Activated naive CD4-positive, alpha-beta T cell treated with anti-CD3 and anti-CD28 coated beads, Interleukin-2, amount 10 ng/mL, durations not matched to agents 7 days and 5 days (primary cell): ENCODE measurements at regions not wholly inside any gene's neighbourhood (a gene's known extent, or its start where the extent isn't known, plus 50 kb on each side); places are given as distances from the start of the nearest gene placed in this dataset.
"Not testable (repeated sequence)": the region's sequence is repeated elsewhere in the genome, so short reads cannot be mapped to it uniquely, and the experiment has no call there.

Source experiments
- CTCF ChIA-PET: fragments of 350-600 bp; sonication (Branson Sonifier 250); formaldehyde crosslinking; loops from one replicate; lab custom pipeline; 2021; ENCODE audit warnings: antibody characterized with exemption; lab: Charles Lee
- DNase-seq: peaks from one replicate; pipeline ENCODE4 v3.0.0-alpha.2; 2020
- H3K27ac Mint-ChIP-seq: one replicate; pipeline ENCODE4 v1.8.0; 2021; ENCODE audit warnings: mild to moderate bottlenecking, moderate library complexity, mixed read lengths
- H3K27me3 Mint-ChIP-seq: one replicate; pipeline ENCODE4 v1.8.0; 2021; ENCODE audit warnings: mild to moderate bottlenecking, mixed read lengths
- H3K36me3 Mint-ChIP-seq: one replicate; pipeline ENCODE4 v1.8.0; 2021; ENCODE audit warnings: mixed read lengths
- H3K4me1 Mint-ChIP-seq: one replicate; pipeline ENCODE4 v1.8.0; 2021; ENCODE audit warnings: mixed read lengths
- H3K4me3 Mint-ChIP-seq: one replicate; pipeline ENCODE4 v1.8.0; 2021; ENCODE audit warnings: mild to moderate bottlenecking, moderate library complexity, mixed read lengths
- H3K9me3 Mint-ChIP-seq: one replicate; pipeline ENCODE4 v1.8.0; 2021; ENCODE audit warnings: mixed read lengths

DNA sequence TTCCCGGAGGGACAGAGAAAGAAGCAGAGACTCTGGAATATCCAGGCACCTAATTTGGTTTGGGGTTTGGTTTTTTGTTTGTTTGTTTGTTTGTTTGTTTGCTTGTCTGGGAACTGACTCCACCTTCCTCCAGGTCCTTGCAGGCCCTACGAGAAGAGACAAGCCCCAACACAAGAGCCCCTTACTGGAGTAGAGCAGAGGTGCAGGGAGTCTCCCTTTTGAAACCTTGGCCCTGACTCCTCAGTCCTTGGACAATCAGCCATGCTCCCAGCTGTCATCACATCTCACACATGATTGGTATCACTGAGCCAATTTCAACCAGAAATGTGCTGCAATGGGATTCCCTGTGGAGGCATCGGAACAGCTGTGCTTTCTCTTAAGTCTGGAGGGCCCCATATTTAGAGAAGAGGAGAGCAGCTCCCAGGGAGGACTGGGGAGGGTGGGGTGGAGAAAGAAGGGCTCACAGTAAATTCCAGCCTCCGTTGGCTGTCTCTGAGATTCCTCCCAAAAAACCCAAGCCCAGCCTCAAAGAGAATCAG is 279.9 kb upstream of the NCKAP5 start:
- Mint-ChIP-seq H3K9me3 (no peaks in the 10 kb centered on the region), H3K27ac (no peak overlapping the region), H3K4me1 (no peaks in the 10 kb centered on the region), H3K4me3 (no peak overlapping the region), H3K36me3 (no peaks in the 10 kb centered on the region), H3K27me3 (peaks cover 4% of the 10 kb centered on the region)
- CTCF ChIA-PET: no interaction called here
- no peak for DNase-seq

DNA sequence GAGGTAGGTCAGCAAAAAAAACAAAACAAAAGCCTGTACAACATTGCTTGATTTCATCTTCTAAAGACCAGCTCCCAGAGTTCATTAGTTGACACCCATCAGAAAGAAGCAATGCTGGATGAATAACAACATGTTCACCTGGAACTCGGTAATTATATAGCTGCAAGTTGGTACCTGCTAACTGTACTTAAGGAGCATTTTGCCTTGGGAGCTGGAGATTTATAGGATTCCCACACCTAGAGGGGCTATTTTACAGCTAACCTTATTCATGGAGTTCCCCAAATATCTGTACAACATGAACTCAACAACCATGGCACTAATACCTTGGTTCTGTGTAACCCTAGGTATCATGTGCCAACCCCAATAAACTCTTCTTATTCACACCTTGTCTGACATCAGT is 281.1 kb upstream of the NCKAP5 start:
- Mint-ChIP-seq H3K4me1 (no peaks in the 10 kb centered on the region), H3K4me3 (no peak overlapping the region), H3K36me3 (no peaks in the 10 kb centered on the region), H3K27me3 (peaks cover 4% of the 10 kb centered on the region), H3K9me3 (no peaks in the 10 kb centered on the region), H3K27ac (no peak overlapping the region)
- CTCF ChIA-PET: no interaction called here
- no peak for DNase-seq

DNA sequence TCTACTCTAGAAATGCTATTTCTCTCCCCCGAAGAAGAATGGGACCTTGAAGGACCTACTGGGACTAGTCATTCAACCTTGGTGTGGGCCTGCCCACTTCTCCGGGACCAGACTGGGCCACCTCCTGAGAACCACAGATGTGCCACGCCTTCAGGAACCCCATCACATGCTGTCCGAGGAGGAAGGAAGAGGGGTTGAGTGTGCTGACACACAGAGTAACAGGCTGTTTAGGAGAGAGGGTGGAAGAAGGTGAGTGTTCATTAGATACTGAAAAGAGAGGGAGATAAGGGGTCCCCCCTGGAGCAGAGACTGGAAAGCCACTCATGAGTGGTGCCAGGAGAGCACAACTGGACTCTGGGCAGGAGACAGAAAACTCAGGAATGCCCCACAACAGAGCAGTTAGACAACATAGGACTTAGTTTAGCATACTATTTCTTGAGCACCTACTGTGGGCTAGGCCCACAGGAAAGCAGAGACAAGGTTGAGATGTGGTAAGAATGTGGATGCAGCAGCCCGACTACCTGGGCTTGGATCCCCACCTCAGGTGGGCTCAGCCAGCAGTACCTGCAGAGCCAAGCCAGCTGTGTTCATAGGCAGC is 286.4 kb upstream of the NCKAP5 start:
- H3K36me3 Mint-ChIP-seq: no peaks in the 10 kb centered on the region
- no peak overlapping the region for H3K27ac Mint-ChIP-seq
- CTCF ChIA-PET: interaction anchor here (1.2 kb wide), 1 partner anchor 10 kb away, joined by 4 read pairs; no protein-coding TSS in a partner anchor
- no peak for DNase-seq
- no peaks in the 10 kb centered on the region for H3K9me3 Mint-ChIP-seq
- no peak overlapping the region for H3K4me3 Mint-ChIP-seq
- peaks cover 13% of the 10 kb centered on the region for H3K27me3 Mint-ChIP-seq
- no peaks in the 10 kb centered on the region for H3K4me1 Mint-ChIP-seq

DNA sequence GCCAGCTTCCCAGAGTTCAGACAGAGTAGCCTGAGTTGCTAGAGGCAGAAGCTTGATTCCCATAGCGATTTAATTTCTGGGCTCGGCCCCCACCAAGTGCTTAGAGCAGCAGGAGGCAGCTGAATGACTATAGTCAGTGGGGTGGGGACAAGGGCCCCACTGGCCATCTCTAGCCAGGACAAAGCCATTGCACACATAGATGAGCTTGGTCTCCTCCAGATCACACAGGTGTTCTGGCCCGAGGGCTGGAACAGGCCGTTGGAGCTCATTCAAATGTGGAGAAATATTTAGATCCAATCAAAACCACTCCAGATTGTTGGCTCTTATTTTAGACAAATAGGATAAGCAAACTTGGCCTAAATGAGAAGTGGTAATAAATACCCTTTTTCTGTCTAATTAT is 287.3 kb upstream of the NCKAP5 start:
- Mint-ChIP-seq H3K4me3 (no peak overlapping the region), H3K4me1 (no peaks in the 10 kb centered on the region), H3K9me3 (no peaks in the 10 kb centered on the region), H3K27ac (no peak overlapping the region), H3K36me3 (no peaks in the 10 kb centered on the region), H3K27me3 (peaks cover 13% of the 10 kb centered on the region)
- DNase-seq: no peak
- CTCF ChIA-PET: interaction anchor here (1.2 kb wide), 1 partner anchor 11 kb away, joined by 4 read pairs; no protein-coding TSS in a partner anchor

DNA sequence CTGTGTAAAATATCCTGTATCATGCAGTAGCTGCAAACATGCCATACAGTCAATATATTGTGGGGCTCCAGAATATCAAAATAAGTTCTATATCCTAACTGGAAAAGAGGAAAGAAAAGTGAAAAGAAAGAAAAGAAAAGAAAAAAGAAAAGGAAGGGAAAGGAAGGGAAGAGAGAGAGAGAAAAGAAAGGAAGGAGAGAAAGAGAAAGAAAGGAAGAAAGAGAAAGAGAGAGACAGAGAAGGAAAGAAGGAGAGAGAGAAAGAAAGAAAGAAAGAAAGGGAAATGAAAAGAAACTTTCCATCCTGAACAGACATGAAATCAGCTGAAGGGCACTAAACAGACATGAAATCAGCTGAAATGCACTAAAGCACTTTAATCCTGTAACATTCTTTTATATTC is 288.4 kb upstream of the NCKAP5 start:
- H3K9me3 Mint-ChIP-seq: no peaks in the 10 kb centered on the region
- H3K36me3 Mint-ChIP-seq: no peaks in the 10 kb centered on the region
- CTCF ChIA-PET: no interaction called here
- no peaks in the 10 kb centered on the region for H3K4me1 Mint-ChIP-seq
- H3K4me3 Mint-ChIP-seq: no peak overlapping the region
- no peak for DNase-seq
- no peak overlapping the region for H3K27ac Mint-ChIP-seq
- H3K27me3 Mint-ChIP-seq: peaks cover 13% of the 10 kb centered on the region

DNA sequence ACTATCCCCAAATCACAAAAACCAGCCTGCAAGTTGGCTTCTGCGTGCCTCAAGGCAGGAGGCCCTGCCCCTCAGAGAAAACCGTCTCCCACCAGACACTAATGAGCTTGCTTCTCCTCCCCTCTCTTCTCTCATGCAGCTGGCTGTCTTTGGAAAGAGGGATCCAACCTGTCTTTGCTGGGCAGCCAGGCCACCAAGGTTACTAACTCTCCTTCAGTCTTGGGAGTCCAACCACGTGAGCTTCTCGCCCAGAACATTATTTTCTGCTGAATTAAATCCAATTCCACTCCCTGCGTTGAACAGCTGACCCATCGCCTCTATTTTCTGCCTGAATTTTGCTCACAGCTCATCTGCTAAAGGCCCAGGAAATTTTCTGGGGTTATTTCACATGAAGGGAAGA is 291.3 kb upstream of the NCKAP5 start:
- Mint-ChIP-seq H3K4me3 (no peak overlapping the region), H3K4me1 (no peaks in the 10 kb centered on the region), H3K9me3 (no peaks in the 10 kb centered on the region), H3K36me3 (no peaks in the 10 kb centered on the region), H3K27ac (no peak overlapping the region), H3K27me3 (peaks cover 13% of the 10 kb centered on the region)
- CTCF ChIA-PET: interaction anchor here (1.2 kb wide), 1 partner anchor 16 kb away, joined by 3 read pairs; no protein-coding TSS in a partner anchor
- no peak for DNase-seq

DNA sequence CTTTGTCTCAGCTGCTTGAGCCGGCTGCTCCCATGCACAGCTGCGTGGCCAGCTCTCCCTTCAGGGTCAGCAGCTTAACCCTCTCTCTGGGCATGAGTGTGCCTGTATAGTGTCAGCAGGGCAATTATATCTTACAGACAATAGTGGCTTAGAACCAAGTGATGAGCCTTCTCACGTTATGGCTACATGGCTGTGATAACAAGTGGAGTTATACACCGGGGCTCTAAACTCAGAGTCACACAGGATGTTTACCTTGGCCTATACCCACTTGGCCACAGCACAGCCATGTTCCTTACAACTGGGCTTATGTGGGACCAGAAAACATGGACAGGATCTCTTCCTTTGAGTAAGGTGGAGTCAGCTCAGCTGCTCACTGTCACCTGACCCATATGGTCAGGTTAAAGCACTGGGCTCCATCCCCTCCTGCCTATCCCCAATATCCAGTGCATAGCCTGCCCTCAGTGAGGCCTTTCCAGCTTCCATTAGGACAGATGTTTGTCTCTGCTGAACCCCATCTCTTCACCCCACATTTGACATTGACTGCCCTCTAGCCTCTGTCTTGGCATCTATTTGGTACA is 294.2 kb upstream of the NCKAP5 start:
- H3K36me3 Mint-ChIP-seq: no peaks in the 10 kb centered on the region
- no peaks in the 10 kb centered on the region for H3K9me3 Mint-ChIP-seq
- no peak for DNase-seq
- H3K4me1 Mint-ChIP-seq: no peaks in the 10 kb centered on the region
- peaks cover 6% of the 10 kb centered on the region for H3K27me3 Mint-ChIP-seq
- H3K27ac Mint-ChIP-seq: no peak overlapping the region
- no peak overlapping the region for H3K4me3 Mint-ChIP-seq
- CTCF ChIA-PET: no interaction called here

DNA sequence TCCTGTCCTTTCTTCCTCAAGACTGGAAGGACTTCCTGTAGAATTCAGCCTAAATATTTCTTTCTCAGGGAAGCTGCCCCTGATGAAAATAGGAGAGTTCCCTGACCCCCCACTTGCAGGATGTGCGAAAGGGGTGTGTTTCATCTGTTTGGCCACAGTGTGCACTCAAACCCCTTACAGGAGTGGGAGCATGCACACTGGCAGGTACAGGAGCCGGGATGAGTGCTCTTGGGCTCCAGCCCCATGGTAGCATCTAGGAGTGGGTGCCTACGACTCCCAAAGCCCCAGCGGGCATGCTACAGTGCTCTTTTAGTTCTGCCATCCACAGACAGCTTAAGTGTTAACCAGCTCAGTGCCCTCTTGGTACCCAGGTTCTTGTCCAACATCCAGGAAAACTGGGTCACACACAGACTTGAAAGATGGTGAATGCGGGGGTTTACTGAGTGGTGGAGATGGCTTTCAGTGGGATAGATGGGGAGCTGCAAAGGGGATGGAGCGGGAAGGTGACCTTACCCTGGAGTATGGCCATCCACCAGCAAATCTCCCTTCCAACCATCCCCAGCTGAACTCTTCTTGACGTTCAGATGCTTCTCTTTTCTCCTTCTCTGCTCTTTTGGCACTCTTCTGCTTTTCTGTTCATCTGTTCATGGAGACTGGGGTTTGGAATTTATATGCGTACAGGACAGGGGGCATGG is 295.0 kb upstream of the NCKAP5 start:
- Mint-ChIP-seq H3K36me3 (no peaks in the 10 kb centered on the region), H3K4me1 (no peaks in the 10 kb centered on the region), H3K4me3 (no peak overlapping the region), H3K27ac (no peak overlapping the region), H3K27me3 (peaks cover 6% of the 10 kb centered on the region), H3K9me3 (no peaks in the 10 kb centered on the region)
- no peak for DNase-seq
- CTCF ChIA-PET: no interaction called here

DNA sequence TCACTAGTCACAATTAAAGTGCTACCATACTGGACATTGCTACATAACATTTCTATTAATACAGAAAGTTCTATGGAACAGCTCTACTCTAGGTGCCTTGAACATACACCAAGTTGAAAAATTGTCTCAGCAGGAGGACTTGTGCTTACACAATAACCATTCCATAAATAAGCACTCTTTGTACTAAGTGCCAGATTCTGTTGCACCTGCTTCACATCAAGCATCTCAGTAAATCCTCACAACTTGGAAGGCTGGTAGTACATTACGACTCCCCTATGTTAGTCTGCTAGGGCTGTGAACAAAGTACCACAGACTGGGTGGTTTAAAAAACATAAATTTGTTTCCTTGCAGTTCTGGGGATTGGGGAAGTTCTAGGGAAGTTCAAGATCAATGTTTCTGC is 296.9 kb upstream of the NCKAP5 start:
- no peak for DNase-seq
- Mint-ChIP-seq H3K27ac (no peak overlapping the region), H3K36me3 (no peaks in the 10 kb centered on the region), H3K27me3 (no peaks in the 10 kb centered on the region), H3K4me3 (no peak overlapping the region), H3K4me1 (no peaks in the 10 kb centered on the region), H3K9me3 (no peaks in the 10 kb centered on the region)
- CTCF ChIA-PET: interaction anchor here (1.4 kb wide), 1 partner anchor 22 kb away, joined by 3 read pairs; no protein-coding TSS in a partner anchor

DNA sequence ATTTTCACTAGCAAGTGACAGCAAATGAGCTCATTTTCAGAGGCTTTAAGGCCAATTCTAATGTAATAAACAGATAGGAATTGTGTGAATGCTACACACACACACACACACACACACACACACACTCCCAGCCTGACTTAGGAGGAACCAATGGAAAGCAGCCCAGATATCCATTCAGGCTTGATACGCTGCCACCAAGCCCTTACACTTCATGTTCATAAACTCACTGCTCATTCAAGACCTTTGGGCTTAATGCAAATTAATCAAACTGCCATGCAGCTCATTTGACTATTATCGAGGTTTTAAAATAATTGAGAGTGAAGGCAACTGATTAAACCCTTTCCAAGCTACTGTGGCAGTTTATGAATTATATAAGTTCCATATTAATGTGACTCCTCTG is 298.9 kb upstream of the NCKAP5 start:
- Mint-ChIP-seq H3K4me1 (no peaks in the 10 kb centered on the region), H3K9me3 (no peaks in the 10 kb centered on the region), H3K27me3 (no peaks in the 10 kb centered on the region), H3K4me3 (no peak overlapping the region), H3K27ac (no peak overlapping the region), H3K36me3 (no peaks in the 10 kb centered on the region)
- DNase-seq: no peak
- CTCF ChIA-PET: no interaction called here

DNA sequence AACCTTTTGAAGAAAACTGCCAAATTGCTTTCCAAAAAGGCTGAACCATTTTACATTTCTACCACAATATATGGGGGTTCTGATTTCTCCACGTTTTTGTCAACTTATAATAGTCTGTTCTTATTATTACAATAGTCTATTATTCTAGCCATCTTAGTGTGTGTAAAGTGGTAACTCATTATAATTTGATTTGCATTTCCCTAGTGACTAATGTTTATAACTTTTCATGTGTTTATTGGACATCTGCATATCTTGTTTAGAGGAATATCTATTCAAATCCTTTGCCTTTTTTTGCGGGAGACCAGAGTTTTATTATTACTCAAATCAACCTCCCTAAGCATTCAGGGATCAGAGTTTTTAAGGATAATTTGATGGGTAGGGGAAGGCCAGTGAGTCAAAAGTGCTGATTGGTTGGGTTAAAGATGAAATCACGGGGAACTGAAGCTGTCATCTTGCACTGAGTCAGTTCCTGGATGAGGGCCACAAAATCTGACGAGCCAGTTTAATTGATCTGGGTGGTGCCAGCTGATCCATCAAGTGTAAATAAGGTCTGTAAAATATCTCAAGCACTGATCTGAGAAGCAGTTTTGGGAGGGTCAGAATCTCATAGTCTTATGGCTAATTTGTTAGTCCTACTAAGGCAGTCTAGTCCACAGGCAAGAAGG is 303.4 kb upstream of the NCKAP5 start:
- DNase-seq: no peak
- Mint-ChIP-seq H3K9me3 (no peaks in the 10 kb centered on the region), H3K4me3 (no peak overlapping the region), H3K36me3 (no peaks in the 10 kb centered on the region), H3K4me1 (no peaks in the 10 kb centered on the region), H3K27me3 (peaks cover 11% of the 10 kb centered on the region), H3K27ac (no peak overlapping the region)
- CTCF ChIA-PET: no interaction called here

DNA sequence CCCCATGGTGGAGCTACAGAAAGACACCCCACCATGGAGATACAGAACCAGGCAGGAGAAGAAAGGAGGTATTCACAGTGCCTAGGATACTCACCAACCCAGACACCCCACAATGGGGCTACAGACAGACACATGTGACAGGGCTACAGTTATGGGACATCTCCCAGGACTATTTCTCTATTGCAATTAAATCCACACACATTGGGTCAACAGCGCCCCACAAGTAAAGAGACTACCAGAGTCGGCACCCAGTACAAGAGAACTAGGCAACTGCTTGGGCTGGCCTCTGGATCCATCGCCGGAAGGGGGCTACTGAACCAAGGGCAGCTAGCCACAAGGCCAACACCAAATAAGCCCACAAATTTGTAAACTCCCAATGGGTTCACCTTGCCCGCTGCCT is 310.1 kb upstream of the NCKAP5 start:
- no peaks in the 10 kb centered on the region for H3K4me1 Mint-ChIP-seq
- H3K36me3 Mint-ChIP-seq: no peaks in the 10 kb centered on the region
- DNase-seq: no peak
- no peak overlapping the region for H3K4me3 Mint-ChIP-seq
- CTCF ChIA-PET: no interaction called here
- peaks cover 30% of the 10 kb centered on the region for H3K27me3 Mint-ChIP-seq
- no peak overlapping the region for H3K27ac Mint-ChIP-seq
- no peaks in the 10 kb centered on the region for H3K9me3 Mint-ChIP-seq

DNA sequence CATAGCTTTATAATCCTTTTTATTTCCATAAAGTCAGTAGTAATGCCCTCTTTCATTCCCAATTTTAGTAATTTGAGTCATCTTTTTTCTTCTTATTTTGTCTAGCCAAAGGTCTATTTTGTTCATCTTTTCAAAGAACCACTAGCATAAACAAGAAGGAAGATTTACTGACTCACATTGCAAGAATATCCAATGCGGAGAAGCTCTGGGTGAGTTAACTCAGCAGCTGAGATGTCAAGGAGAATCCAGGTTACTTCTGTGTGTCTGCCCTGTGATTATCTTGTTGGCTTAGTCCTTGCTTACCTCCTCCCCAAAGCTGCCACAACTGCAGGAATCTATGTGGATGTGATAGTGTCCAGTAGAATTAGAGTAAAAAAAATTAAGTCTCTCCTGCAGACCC is 311.4 kb upstream of the NCKAP5 start:
- no peaks in the 10 kb centered on the region for H3K36me3 Mint-ChIP-seq
- no peaks in the 10 kb centered on the region for H3K4me1 Mint-ChIP-seq
- H3K9me3 Mint-ChIP-seq: no peaks in the 10 kb centered on the region
- no peak for DNase-seq
- H3K4me3 Mint-ChIP-seq: no peak overlapping the region
- CTCF ChIA-PET: no interaction called here
- H3K27ac Mint-ChIP-seq: no peak overlapping the region
- peaks cover 30% of the 10 kb centered on the region for H3K27me3 Mint-ChIP-seq

DNA sequence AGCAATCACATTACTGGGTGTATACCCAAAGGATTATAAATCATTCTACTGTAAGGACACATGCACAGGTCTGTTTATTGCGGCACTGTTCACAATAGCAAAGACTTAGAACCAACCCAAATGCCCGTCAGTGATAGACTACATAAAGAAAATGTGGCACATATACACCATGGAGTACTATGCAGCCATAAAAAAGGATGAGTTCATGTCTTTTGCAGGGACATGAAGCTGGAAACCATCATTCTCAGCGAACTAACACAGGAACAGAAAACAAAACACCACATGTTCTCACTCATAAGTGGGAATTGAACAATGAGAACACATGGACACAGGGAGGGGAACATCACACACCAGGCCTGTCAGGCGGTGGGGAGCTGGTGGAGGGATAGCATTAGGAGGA is 313.9 kb upstream of the NCKAP5 start:
- H3K36me3 Mint-ChIP-seq, CTCF ChIA-PET, H3K4me3 Mint-ChIP-seq, H3K9me3 Mint-ChIP-seq, H3K27ac Mint-ChIP-seq, H3K4me1 Mint-ChIP-seq, DNase-seq: not testable (repeated sequence)
- H3K27me3 Mint-ChIP-seq: peaks cover 32% of the 10 kb centered on the region
